Prostate gland (tissue), 2 donors: ENCODE measurements at regions not wholly inside any gene's neighbourhood (a gene's known extent, or its start where the extent isn't known, plus 50 kb on each side); places are given as distances from the start of the nearest gene placed in this dataset.

Experiments
- POLR2A ChIP-seq: fragments of 450-650 bp; IDR thresholded peaks from one replicate; pipeline ENCODE4 v1.6.1; 2016; ENCODE audit warnings: antibody characterized with exemption, mild to moderate bottlenecking
- POLR2AphosphoS5 ChIP-seq: sonication (generic); formaldehyde crosslinking; IDR thresholded peaks from one replicate; pipeline ENCODE4 v1.6.1; 2017; ENCODE audit warnings: antibody characterized with exemption
- TF ChIP-seq, protein P1 (sequence below), 4 experiments: fragments of 200-600 bp in 2 of 4; fragments of 450-650 bp in 2 of 4; sonication (generic) in 2 of 4; IDR thresholded peaks; 1 replicate in 3 of 4; 2 replicates in 1 of 4; pipeline ENCODE4 v1.5.1; 2016 to 2019; ENCODE audit warnings: antibody characterized with exemption in 4 of 4, mild to moderate bottlenecking in 2 of 4, moderate library complexity in 2 of 4

- TF ChIP-seq, protein P1, sequence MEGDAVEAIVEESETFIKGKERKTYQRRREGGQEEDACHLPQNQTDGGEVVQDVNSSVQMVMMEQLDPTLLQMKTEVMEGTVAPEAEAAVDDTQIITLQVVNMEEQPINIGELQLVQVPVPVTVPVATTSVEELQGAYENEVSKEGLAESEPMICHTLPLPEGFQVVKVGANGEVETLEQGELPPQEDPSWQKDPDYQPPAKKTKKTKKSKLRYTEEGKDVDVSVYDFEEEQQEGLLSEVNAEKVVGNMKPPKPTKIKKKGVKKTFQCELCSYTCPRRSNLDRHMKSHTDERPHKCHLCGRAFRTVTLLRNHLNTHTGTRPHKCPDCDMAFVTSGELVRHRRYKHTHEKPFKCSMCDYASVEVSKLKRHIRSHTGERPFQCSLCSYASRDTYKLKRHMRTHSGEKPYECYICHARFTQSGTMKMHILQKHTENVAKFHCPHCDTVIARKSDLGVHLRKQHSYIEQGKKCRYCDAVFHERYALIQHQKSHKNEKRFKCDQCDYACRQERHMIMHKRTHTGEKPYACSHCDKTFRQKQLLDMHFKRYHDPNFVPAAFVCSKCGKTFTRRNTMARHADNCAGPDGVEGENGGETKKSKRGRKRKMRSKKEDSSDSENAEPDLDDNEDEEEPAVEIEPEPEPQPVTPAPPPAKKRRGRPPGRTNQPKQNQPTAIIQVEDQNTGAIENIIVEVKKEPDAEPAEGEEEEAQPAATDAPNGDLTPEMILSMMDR (IDR thresholded peaks at IDR 0.05): no peak
- TF ChIP-seq POLR2A: no peak
- TF ChIP-seq POLR2AphosphoS5: no peak
These were observed 427.5 kb upstream of the PSMD7 start for GRCh38 chr16:73869126-73869525.
